HL-60 (cell line): ENCODE measurements at regions not wholly inside any gene's neighbourhood (a gene's known extent, or its start where the extent isn't known, plus 50 kb on each side); places are given as distances from the start of the nearest gene placed in this dataset.

Experiments
- GABPA ChIP-seq: IDR thresholded peaks from 2 replicates; pipeline ENCODE4 v1.6.1; 2012; ENCODE audit warnings: low read depth
- POLR2AphosphoS5 ChIP-seq: IDR thresholded peaks from 2 replicates; pipeline ENCODE4 v1.6.1; 2012; ENCODE audit warnings: low read depth
- SPI1 ChIP-seq: IDR thresholded peaks from 2 replicates; pipeline ENCODE4 v1.6.1; 2012; ENCODE audit warnings: low read depth, mild to moderate bottlenecking, borderline replicate concordance
- TF ChIP-seq, protein P1 (sequence below): IDR thresholded peaks from one replicate; pipeline ENCODE4 v1.5.1; 2011; ENCODE audit warnings: low read length, control low read depth, inconsistent platforms; ENCODE audit not compliant: insufficient read depth
- TF ChIP-seq, protein P2 (sequence below): IDR thresholded peaks from 2 replicates; pipeline ENCODE4 v1.6.1; 2012; ENCODE audit warnings: low read depth; ENCODE audit not compliant: insufficient replicate concordance

DNA sequence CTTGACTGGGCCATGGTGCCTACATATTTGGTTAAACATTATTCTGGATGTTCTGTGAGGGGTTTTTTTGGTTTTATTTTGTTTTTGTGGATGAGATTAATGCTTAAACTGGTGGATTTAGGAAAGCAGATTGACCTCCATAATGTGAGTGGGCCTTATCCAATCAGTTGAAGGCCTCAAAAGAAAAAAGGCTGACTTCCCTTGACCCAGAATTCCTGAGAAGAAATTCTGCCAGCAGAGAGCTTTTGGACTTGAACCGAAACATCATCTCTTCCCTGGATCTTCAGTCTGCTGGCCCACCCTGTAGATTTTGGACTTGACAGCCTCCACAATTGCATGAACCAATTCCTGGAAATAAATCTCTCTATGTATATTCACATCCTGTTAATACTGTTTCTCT, 94.4 kb downstream of the ADRA2A start:
- TF ChIP-seq POLR2AphosphoS5 (no peak), GABPA (no peak), SPI1 (no peak)
- TF ChIP-seq, protein P1, sequence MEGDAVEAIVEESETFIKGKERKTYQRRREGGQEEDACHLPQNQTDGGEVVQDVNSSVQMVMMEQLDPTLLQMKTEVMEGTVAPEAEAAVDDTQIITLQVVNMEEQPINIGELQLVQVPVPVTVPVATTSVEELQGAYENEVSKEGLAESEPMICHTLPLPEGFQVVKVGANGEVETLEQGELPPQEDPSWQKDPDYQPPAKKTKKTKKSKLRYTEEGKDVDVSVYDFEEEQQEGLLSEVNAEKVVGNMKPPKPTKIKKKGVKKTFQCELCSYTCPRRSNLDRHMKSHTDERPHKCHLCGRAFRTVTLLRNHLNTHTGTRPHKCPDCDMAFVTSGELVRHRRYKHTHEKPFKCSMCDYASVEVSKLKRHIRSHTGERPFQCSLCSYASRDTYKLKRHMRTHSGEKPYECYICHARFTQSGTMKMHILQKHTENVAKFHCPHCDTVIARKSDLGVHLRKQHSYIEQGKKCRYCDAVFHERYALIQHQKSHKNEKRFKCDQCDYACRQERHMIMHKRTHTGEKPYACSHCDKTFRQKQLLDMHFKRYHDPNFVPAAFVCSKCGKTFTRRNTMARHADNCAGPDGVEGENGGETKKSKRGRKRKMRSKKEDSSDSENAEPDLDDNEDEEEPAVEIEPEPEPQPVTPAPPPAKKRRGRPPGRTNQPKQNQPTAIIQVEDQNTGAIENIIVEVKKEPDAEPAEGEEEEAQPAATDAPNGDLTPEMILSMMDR: no peak
- TF ChIP-seq, protein P2, sequence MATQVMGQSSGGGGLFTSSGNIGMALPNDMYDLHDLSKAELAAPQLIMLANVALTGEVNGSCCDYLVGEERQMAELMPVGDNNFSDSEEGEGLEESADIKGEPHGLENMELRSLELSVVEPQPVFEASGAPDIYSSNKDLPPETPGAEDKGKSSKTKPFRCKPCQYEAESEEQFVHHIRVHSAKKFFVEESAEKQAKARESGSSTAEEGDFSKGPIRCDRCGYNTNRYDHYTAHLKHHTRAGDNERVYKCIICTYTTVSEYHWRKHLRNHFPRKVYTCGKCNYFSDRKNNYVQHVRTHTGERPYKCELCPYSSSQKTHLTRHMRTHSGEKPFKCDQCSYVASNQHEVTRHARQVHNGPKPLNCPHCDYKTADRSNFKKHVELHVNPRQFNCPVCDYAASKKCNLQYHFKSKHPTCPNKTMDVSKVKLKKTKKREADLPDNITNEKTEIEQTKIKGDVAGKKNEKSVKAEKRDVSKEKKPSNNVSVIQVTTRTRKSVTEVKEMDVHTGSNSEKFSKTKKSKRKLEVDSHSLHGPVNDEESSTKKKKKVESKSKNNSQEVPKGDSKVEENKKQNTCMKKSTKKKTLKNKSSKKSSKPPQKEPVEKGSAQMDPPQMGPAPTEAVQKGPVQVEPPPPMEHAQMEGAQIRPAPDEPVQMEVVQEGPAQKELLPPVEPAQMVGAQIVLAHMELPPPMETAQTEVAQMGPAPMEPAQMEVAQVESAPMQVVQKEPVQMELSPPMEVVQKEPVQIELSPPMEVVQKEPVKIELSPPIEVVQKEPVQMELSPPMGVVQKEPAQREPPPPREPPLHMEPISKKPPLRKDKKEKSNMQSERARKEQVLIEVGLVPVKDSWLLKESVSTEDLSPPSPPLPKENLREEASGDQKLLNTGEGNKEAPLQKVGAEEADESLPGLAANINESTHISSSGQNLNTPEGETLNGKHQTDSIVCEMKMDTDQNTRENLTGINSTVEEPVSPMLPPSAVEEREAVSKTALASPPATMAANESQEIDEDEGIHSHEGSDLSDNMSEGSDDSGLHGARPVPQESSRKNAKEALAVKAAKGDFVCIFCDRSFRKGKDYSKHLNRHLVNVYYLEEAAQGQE: no peak
